ENCODE measurements at regions not wholly inside any gene's neighbourhood (a gene's known extent, or its start where the extent isn't known, plus 50 kb on each side); places are given as distances from the start of the nearest gene placed in this dataset.

- no peak for DNase-seq
- Mint-ChIP-seq H3K36me3 (ENCODE audit: insufficient read depth, unreplicated experiment) (no peaks in the 10 kb centered on the region), H3K27ac (ENCODE audit: unreplicated experiment) (no peak overlapping the region), H3K4me3 (ENCODE audit: low read depth, unreplicated experiment) (no peak overlapping the region), H3K27me3 (ENCODE audit: unreplicated experiment) (peaks cover 52% of the 10 kb centered on the region), H3K9me3 (ENCODE audit: low read depth, unreplicated experiment) (no peaks in the 10 kb centered on the region), H3K4me1 (ENCODE audit: low read depth, unreplicated experiment) (no peaks in the 10 kb centered on the region)
- BruUV-seq (replicated peaks) = no TSS peak
- no peak for TF ChIP-seq CTCF (IDR thresholded peaks at IDR 0.05; ENCODE audit: unreplicated experiment)
- intact Hi-C loops (cut with micrococcal nuclease; ENCODE audit: unreplicated experiment) = no loop called here
- CTCF ChIA-PET = no interaction called here
Measured at GRCh38 chr2:120613742-120614571, 121.7 kb upstream of the GLI2 start.

GRCh38 chr2:120614901-120615300, 120.8 kb upstream of the GLI2 start:
- Mint-ChIP-seq H3K36me3 (ENCODE audit: insufficient read depth, unreplicated experiment) (no peaks in the 10 kb centered on the region), H3K27ac (ENCODE audit: unreplicated experiment) (no peak overlapping the region), H3K9me3 (ENCODE audit: low read depth, unreplicated experiment) (no peaks in the 10 kb centered on the region), H3K27me3 (ENCODE audit: unreplicated experiment) (peaks cover 51% of the 10 kb centered on the region), H3K4me1 (ENCODE audit: low read depth, unreplicated experiment) (no peaks in the 10 kb centered on the region), H3K4me3 (ENCODE audit: low read depth, unreplicated experiment) (no peak overlapping the region)
- intact Hi-C loops (cut with micrococcal nuclease; ENCODE audit: unreplicated experiment) = no loop called here
- no peak for DNase-seq
- CTCF ChIA-PET = no interaction called here
- no peak for TF ChIP-seq CTCF (IDR thresholded peaks at IDR 0.05; ENCODE audit: unreplicated experiment)
- no TSS peak for BruUV-seq (replicated peaks)

- no peak for DNase-seq
- Mint-ChIP-seq H3K36me3 (ENCODE audit: insufficient read depth, unreplicated experiment) (no peaks in the 10 kb centered on the region), H3K4me3 (ENCODE audit: low read depth, unreplicated experiment) (no peak overlapping the region), H3K4me1 (ENCODE audit: low read depth, unreplicated experiment) (no peaks in the 10 kb centered on the region), H3K27ac (ENCODE audit: unreplicated experiment) (no peak overlapping the region), H3K27me3 (ENCODE audit: unreplicated experiment) (peaks cover 54% of the 10 kb centered on the region), H3K9me3 (ENCODE audit: low read depth, unreplicated experiment) (no peaks in the 10 kb centered on the region)
- CTCF ChIA-PET = no interaction called here
- intact Hi-C loops (cut with micrococcal nuclease; ENCODE audit: unreplicated experiment) = no loop called here
- no TSS peak for BruUV-seq (replicated peaks)
- no peak for TF ChIP-seq CTCF (IDR thresholded peaks at IDR 0.05; ENCODE audit: unreplicated experiment)
Measured at GRCh38 chr2:120616261-120616660, 119.4 kb upstream of the GLI2 start.

GRCh38 chr2:120617055-120617454, 118.6 kb upstream of the GLI2 start:
- peaks cover 54% of the 10 kb centered on the region for H3K27me3 Mint-ChIP-seq (ENCODE audit: unreplicated experiment)
- TF ChIP-seq CTCF (IDR thresholded peaks at IDR 0.05; ENCODE audit: unreplicated experiment) = no peak
- no peaks in the 10 kb centered on the region for H3K4me1 Mint-ChIP-seq (ENCODE audit: low read depth, unreplicated experiment)
- no TSS peak for BruUV-seq (replicated peaks)
- no peaks in the 10 kb centered on the region for H3K9me3 Mint-ChIP-seq (ENCODE audit: low read depth, unreplicated experiment)
- intact Hi-C loops (cut with micrococcal nuclease; ENCODE audit: unreplicated experiment) = no loop called here
- CTCF ChIA-PET = no interaction called here
- no peaks in the 10 kb centered on the region for H3K36me3 Mint-ChIP-seq (ENCODE audit: insufficient read depth, unreplicated experiment)
- H3K4me3 Mint-ChIP-seq (ENCODE audit: low read depth, unreplicated experiment) = no peak overlapping the region
- H3K27ac Mint-ChIP-seq (ENCODE audit: unreplicated experiment) = no peak overlapping the region
- no peak for DNase-seq

Data from Calu3 (cell line).